ENCODE measurements at regions not wholly inside any gene's neighbourhood (a gene's known extent, or its start where the extent isn't known, plus 50 kb on each side); places are given as distances from the start of the nearest gene placed in this dataset.
A peak's percentile ranks its signal among the peaks of the same experiment; 100 is the strongest.

- no peak overlapping the region for H3K4me3 ChIP-seq (ENCODE audit: low read depth, low read length)
- TF ChIP-seq CTCF (IDR thresholded peaks at IDR 0.05; ENCODE audit: low read depth, low read length) = no peak
- in situ Hi-C loops (cut with HindIII; ENCODE audit: low sequenced_read_pairs) = no loop called here
- DNase-seq (ENCODE audit: low read depth, low spot score) = peak; percentile 26
Observed at GRCh38 chr11:23573429-23573828, 713.2 kb upstream of the CCDC179 start.

- DNase-seq (ENCODE audit: low read depth, low spot score) = no peak
- no peak overlapping the region for H3K4me3 ChIP-seq (ENCODE audit: low read depth, low read length)
- TF ChIP-seq CTCF (IDR thresholded peaks at IDR 0.05; ENCODE audit: low read depth, low read length) = no peak
- in situ Hi-C loops (cut with HindIII; ENCODE audit: low sequenced_read_pairs) = no loop called here
Observed at GRCh38 chr11:23574149-23574548, 713.9 kb upstream of the CCDC179 start.

- no peak overlapping the region for H3K4me3 ChIP-seq (ENCODE audit: low read depth, low read length)
- no peak for TF ChIP-seq CTCF (IDR thresholded peaks at IDR 0.05; ENCODE audit: low read depth, low read length)
- in situ Hi-C loops (cut with HindIII; ENCODE audit: low sequenced_read_pairs) = no loop called here
- DNase-seq (ENCODE audit: low read depth, low spot score) = no peak
Observed at GRCh38 chr11:23577296-23577695, 717.0 kb upstream of the CCDC179 start.

- no peak for TF ChIP-seq CTCF (IDR thresholded peaks at IDR 0.05; ENCODE audit: low read depth, low read length)
- in situ Hi-C loops (cut with HindIII; ENCODE audit: low sequenced_read_pairs) = no loop called here
- no peak for DNase-seq (ENCODE audit: low read depth, low spot score)
- no peak overlapping the region for H3K4me3 ChIP-seq (ENCODE audit: low read depth, low read length)
Observed at GRCh38 chr11:23585416-23586104, 725.3 kb upstream of the CCDC179 start.

GRCh38 chr11:23586173-23586572, 725.9 kb upstream of the CCDC179 start:
- no peak for TF ChIP-seq CTCF (IDR thresholded peaks at IDR 0.05; ENCODE audit: low read depth, low read length)
- H3K4me3 ChIP-seq (ENCODE audit: low read depth, low read length) = no peak overlapping the region
- peak; percentile 12 for DNase-seq (ENCODE audit: low read depth, low spot score)
- in situ Hi-C loops (cut with HindIII; ENCODE audit: low sequenced_read_pairs) = no loop called here

- no peak for TF ChIP-seq CTCF (IDR thresholded peaks at IDR 0.05; ENCODE audit: low read depth, low read length)
- in situ Hi-C loops (cut with HindIII; ENCODE audit: low sequenced_read_pairs) = no loop called here
- DNase-seq (ENCODE audit: low read depth, low spot score) = no peak
- no peak overlapping the region for H3K4me3 ChIP-seq (ENCODE audit: low read depth, low read length)
Observed at GRCh38 chr11:23590596-23591308, 730.5 kb upstream of the CCDC179 start.
